ENCODE measurements at regions not wholly inside any gene's neighbourhood (a gene's known extent, or its start where the extent isn't known, plus 50 kb on each side); places are given as distances from the start of the nearest gene placed in this dataset.

- no peaks in the 10 kb centered on the region for H3K4me1 ChIP-seq (ENCODE audit: insufficient read depth, insufficient read length)
- no peak overlapping the region for H3K9ac ChIP-seq (ENCODE audit: insufficient read length, low read depth)
- no peaks in the 10 kb centered on the region for H3K36me3 ChIP-seq (ENCODE audit: insufficient read depth, insufficient read length, low read length)
- no peak for DNase-seq (ENCODE audit: low read depth, low spot score)
- TF ChIP-seq YY1 (IDR thresholded peaks at IDR 0.05; ENCODE audit: insufficient read depth, insufficient read length) (no peak), ZNF274 (IDR thresholded peaks at IDR 0.05; ENCODE audit: low read depth, low read length) (no peak), SUZ12 (IDR thresholded peaks at IDR 0.05; ENCODE audit: extremely low read depth, insufficient read depth, insufficient read length) (no peak)
- no peak overlapping the region for H3K4me3 ChIP-seq (ENCODE audit: insufficient read length, low read depth)
- no peaks in the 10 kb centered on the region for H3K27me3 ChIP-seq (ENCODE audit: insufficient read depth, insufficient read length)
- H3K9me3 ChIP-seq (ENCODE audit: insufficient read depth, low read length) = no peaks in the 10 kb centered on the region
Measured at GRCh38 chr2:41381701-41382100, 666.1 kb upstream of the PKDCC start.

GRCh38 chr2:41387519-41387918 lies 660.3 kb upstream of the PKDCC start:
- Histone ChIP-seq H3K36me3 (ENCODE audit: insufficient read depth, insufficient read length, low read length) (no peaks in the 10 kb centered on the region), H3K4me3 (ENCODE audit: insufficient read length, low read depth) (no peak overlapping the region)
- no peak for TF ChIP-seq YY1 (IDR thresholded peaks at IDR 0.05; ENCODE audit: insufficient read depth, insufficient read length)
- TF ChIP-seq SUZ12 (IDR thresholded peaks at IDR 0.05; ENCODE audit: extremely low read depth, insufficient read depth, insufficient read length) = no peak
- TF ChIP-seq ZNF274 (IDR thresholded peaks at IDR 0.05; ENCODE audit: low read depth, low read length) = no peak

GRCh38 chr2:41393621-41394020 lies 654.2 kb upstream of the PKDCC start:
- H3K27me3 ChIP-seq (ENCODE audit: insufficient read depth, insufficient read length) = no peaks in the 10 kb centered on the region
- no peak for DNase-seq (ENCODE audit: low read depth, low spot score)
- no peak overlapping the region for H3K4me3 ChIP-seq (ENCODE audit: insufficient read length, low read depth)
- H3K36me3 ChIP-seq (ENCODE audit: insufficient read depth, insufficient read length, low read length) = no peaks in the 10 kb centered on the region
- TF ChIP-seq SUZ12 (IDR thresholded peaks at IDR 0.05; ENCODE audit: extremely low read depth, insufficient read depth, insufficient read length) = no peak
- TF ChIP-seq YY1 (IDR thresholded peaks at IDR 0.05; ENCODE audit: insufficient read depth, insufficient read length) = no peak
- TF ChIP-seq ZNF274 (IDR thresholded peaks at IDR 0.05; ENCODE audit: low read depth, low read length) = no peak
- H3K4me1 ChIP-seq (ENCODE audit: insufficient read depth, insufficient read length) = no peaks in the 10 kb centered on the region
- no peaks in the 10 kb centered on the region for H3K9me3 ChIP-seq (ENCODE audit: insufficient read depth, low read length)
- H3K9ac ChIP-seq (ENCODE audit: insufficient read length, low read depth) = no peak overlapping the region

More at GRCh38 chr2:41387519-41387918, 660.3 kb upstream of the PKDCC start:
- Histone ChIP-seq H3K9ac (ENCODE audit: insufficient read length, low read depth) (no peak overlapping the region), H3K4me1 (ENCODE audit: insufficient read depth, insufficient read length) (no peaks in the 10 kb centered on the region), H3K27me3 (ENCODE audit: insufficient read depth, insufficient read length) (no peaks in the 10 kb centered on the region), H3K9me3 (ENCODE audit: insufficient read depth, low read length) (no peaks in the 10 kb centered on the region)
- no peak for DNase-seq (ENCODE audit: low read depth, low spot score)

GRCh38 chr2:41394541-41394940 lies 653.3 kb upstream of the PKDCC start:
- DNase-seq (ENCODE audit: low read depth, low spot score) = no peak
- Histone ChIP-seq H3K36me3 (ENCODE audit: insufficient read depth, insufficient read length, low read length) (no peaks in the 10 kb centered on the region), H3K4me1 (ENCODE audit: insufficient read depth, insufficient read length) (no peaks in the 10 kb centered on the region), H3K27me3 (ENCODE audit: insufficient read depth, insufficient read length) (no peaks in the 10 kb centered on the region), H3K4me3 (ENCODE audit: insufficient read length, low read depth) (no peak overlapping the region), H3K9me3 (ENCODE audit: insufficient read depth, low read length) (no peaks in the 10 kb centered on the region), H3K9ac (ENCODE audit: insufficient read length, low read depth) (no peak overlapping the region)
- no peak for TF ChIP-seq SUZ12 (IDR thresholded peaks at IDR 0.05; ENCODE audit: extremely low read depth, insufficient read depth, insufficient read length)

- no peak for DNase-seq (ENCODE audit: low read depth, low spot score)
- TF ChIP-seq ZNF274 (IDR thresholded peaks at IDR 0.05; ENCODE audit: low read depth, low read length) (no peak), SUZ12 (IDR thresholded peaks at IDR 0.05; ENCODE audit: extremely low read depth, insufficient read depth, insufficient read length) (no peak), YY1 (IDR thresholded peaks at IDR 0.05; ENCODE audit: insufficient read depth, insufficient read length) (no peak)
- Histone ChIP-seq H3K4me3 (ENCODE audit: insufficient read length, low read depth) (no peak overlapping the region), H3K27me3 (ENCODE audit: insufficient read depth, insufficient read length) (no peaks in the 10 kb centered on the region), H3K36me3 (ENCODE audit: insufficient read depth, insufficient read length, low read length) (no peaks in the 10 kb centered on the region), H3K4me1 (ENCODE audit: insufficient read depth, insufficient read length) (no peaks in the 10 kb centered on the region), H3K9ac (ENCODE audit: insufficient read length, low read depth) (no peak overlapping the region), H3K9me3 (ENCODE audit: insufficient read depth, low read length) (no peaks in the 10 kb centered on the region)
Measured at GRCh38 chr2:41395692-41396091, 652.1 kb upstream of the PKDCC start.

- H3K9ac ChIP-seq (ENCODE audit: insufficient read length, low read depth) = no peak overlapping the region
- no peak for TF ChIP-seq SUZ12 (IDR thresholded peaks at IDR 0.05; ENCODE audit: extremely low read depth, insufficient read depth, insufficient read length)
- TF ChIP-seq ZNF274 (IDR thresholded peaks at IDR 0.05; ENCODE audit: low read depth, low read length) = no peak
- no peak for TF ChIP-seq YY1 (IDR thresholded peaks at IDR 0.05; ENCODE audit: insufficient read depth, insufficient read length)
- H3K4me3 ChIP-seq (ENCODE audit: insufficient read length, low read depth) = no peak overlapping the region
- no peaks in the 10 kb centered on the region for H3K9me3 ChIP-seq (ENCODE audit: insufficient read depth, low read length)
- H3K4me1 ChIP-seq (ENCODE audit: insufficient read depth, insufficient read length) = no peaks in the 10 kb centered on the region
- H3K36me3 ChIP-seq (ENCODE audit: insufficient read depth, insufficient read length, low read length) = no peaks in the 10 kb centered on the region
- DNase-seq (ENCODE audit: low read depth, low spot score) = no peak
- no peaks in the 10 kb centered on the region for H3K27me3 ChIP-seq (ENCODE audit: insufficient read depth, insufficient read length)
Measured at GRCh38 chr2:41399437-41400087, 648.3 kb upstream of the PKDCC start.

GRCh38 chr2:41400088-41400665 lies 647.6 kb upstream of the PKDCC start:
- DNase-seq (ENCODE audit: low read depth, low spot score) = peak; percentile 58
- no peaks in the 10 kb centered on the region for H3K9me3 ChIP-seq (ENCODE audit: insufficient read depth, low read length)
- H3K9ac ChIP-seq (ENCODE audit: insufficient read length, low read depth) = no peak overlapping the region
- H3K27me3 ChIP-seq (ENCODE audit: insufficient read depth, insufficient read length) = no peaks in the 10 kb centered on the region
- no peak for TF ChIP-seq SUZ12 (IDR thresholded peaks at IDR 0.05; ENCODE audit: extremely low read depth, insufficient read depth, insufficient read length)
- no peak for TF ChIP-seq ZNF274 (IDR thresholded peaks at IDR 0.05; ENCODE audit: low read depth, low read length)
- TF ChIP-seq YY1 (IDR thresholded peaks at IDR 0.05; ENCODE audit: insufficient read depth, insufficient read length) = no peak
- no peaks in the 10 kb centered on the region for H3K4me1 ChIP-seq (ENCODE audit: insufficient read depth, insufficient read length)
- no peak overlapping the region for H3K4me3 ChIP-seq (ENCODE audit: insufficient read length, low read depth)
- no peaks in the 10 kb centered on the region for H3K36me3 ChIP-seq (ENCODE audit: insufficient read depth, insufficient read length, low read length)

All from NT2/D1 (cell line).